ENCODE measurements at regions not wholly inside any gene's neighbourhood (a gene's known extent, or its start where the extent isn't known, plus 50 kb on each side); places are given as distances from the start of the nearest gene placed in this dataset.

- TF ChIP-seq POLR2A (IDR thresholded peaks at IDR 0.05) (no peak), CTCF (IDR thresholded peaks at IDR 0.05) (no peak), EP300 (IDR thresholded peaks at IDR 0.05) (no peak)
These were observed 53.8 kb upstream of the TUBA3E start for GRCh38 chr2:130251873-130252620.
